GM12875 (cell line): ENCODE measurements at regions not wholly inside any gene's neighbourhood (a gene's known extent, or its start where the extent isn't known, plus 50 kb on each side); places are given as distances from the start of the nearest gene placed in this dataset.

Source experiments
- H3K4me3 ChIP-seq: one replicate; pipeline ENCODE4 v1.5.1; 2011; ENCODE audit warnings: low read depth, low read length, control low read depth
- CTCF ChIP-seq: IDR thresholded peaks from 2 replicates; pipeline ENCODE4 v1.5.1; 2011; ENCODE audit warnings: low read depth, mild to moderate bottlenecking, control low read depth, inconsistent platforms, low read length, moderate library complexity, borderline replicate concordance; ENCODE audit not compliant: insufficient read depth

- no peak for TF ChIP-seq CTCF
- H3K4me3 ChIP-seq: no peak overlapping the region
Observed at GRCh38 chr2:189255711-189256110, 76.2 kb upstream of the COL5A2 start.

DNA sequence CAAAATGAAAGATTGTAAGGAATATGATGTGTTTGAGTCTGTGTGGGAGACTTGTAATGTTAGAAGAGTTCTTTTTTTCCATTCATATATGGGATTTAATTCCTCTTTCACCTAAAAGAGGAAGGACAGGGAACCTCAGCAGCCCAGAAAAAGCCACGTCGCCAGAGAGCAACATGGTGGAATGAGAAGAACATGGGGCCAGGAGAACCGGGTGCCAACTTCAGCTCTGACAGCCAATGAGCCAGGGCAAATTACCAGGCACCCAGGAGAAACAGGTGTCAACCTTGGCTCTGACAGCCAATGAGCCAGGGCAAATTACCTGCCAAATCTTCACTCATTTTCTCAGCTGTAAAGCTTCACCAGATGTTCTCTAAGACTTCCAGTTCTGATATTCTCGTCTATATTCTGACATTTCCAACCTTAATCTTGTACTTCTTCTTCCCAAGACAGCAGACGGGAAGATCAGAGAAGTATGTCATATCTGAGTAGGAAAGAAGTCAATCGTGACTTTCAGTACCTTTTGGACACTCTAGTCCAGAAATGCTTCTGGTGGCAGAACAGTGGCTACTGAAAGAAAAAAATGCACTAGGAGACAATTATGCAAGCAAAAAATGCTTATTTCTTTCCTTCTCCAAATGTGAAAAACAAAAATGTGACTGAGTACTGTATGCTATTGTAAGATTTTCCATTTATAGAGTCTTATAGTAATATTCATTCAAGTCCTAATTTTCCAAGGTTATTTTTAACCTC lies 79.2 kb upstream of the COL5A2 start:
- no peak for TF ChIP-seq CTCF
- H3K4me3 ChIP-seq: no peak overlapping the region

DNA sequence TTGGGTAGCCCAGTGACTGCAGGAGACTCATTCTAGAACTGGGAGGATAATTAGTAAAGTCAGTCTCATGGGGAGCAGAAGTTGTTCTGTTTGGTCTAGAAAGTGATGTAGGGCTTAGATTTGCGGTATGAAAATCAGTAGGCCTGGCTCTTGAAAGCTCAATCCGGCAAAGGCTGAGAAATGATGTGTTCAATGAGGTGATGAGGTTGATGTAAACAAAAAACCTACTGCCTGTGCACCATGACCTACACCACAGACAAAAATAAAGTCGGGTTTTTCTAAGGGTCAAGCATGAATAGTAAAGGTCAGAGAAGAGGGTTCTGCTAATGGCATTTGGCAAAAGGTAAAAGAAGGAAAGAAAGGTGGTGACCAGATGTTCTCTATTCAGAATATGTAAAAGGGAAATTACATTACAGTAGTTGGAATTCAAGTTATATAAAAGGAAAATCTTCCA lies 80.8 kb upstream of the COL5A2 start:
- no peak for TF ChIP-seq CTCF
- no peak overlapping the region for H3K4me3 ChIP-seq

DNA sequence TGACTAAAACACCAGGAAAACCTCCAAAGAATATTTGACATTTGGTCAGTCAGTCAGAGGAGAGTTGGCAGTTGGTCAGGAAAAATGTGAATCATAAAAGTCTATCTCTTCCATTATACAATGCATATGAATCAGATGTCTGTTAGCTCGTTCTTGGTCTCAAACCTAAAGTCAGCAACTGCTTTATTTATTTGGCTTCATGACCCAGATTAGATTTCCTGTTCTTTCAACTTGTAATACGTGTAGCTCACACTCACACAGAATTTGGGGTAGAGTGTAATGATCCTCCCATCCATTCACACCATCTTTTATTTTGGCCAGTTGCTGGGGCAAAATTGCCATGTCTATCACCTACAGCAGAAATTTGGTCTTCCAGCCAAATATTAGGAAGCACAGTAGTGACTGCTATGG lies 81.9 kb upstream of the COL5A2 start:
- no peak overlapping the region for H3K4me3 ChIP-seq
- no peak for TF ChIP-seq CTCF

GRCh38 chr2:189261916-189262315 lies 82.4 kb upstream of the COL5A2 start:
- TF ChIP-seq CTCF: no peak
- no peak overlapping the region for H3K4me3 ChIP-seq

DNA sequence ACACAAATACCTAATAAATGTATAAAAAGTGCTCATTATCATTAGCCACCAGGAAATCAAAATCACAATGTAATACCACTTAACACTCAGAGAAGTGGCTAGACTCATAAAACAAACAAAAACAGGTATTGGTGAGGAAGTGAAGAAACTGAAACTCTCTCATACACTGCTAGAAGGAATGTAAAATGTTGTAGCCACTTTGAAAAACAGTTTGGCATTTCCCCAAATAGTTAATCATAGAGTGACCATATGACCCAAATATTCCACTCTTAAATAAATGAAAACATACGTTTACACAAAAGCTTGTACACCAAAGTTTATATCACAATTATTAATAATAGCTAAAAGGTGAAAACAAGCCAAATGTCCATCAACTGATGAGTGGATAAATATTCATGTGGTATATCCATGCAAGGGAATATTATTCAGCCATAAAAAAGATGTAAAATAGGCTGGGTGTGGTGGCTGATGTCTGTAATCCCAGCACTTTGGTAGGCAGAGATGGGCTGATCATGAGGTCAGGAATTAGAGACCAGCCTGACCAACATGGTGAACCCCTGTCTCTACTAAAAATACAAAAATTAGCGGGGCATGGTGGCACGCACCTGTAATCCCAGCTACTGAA lies 86.2 kb upstream of the COL5A2 start:
- no peak overlapping the region for H3K4me3 ChIP-seq
- TF ChIP-seq CTCF: no peak

- H3K4me3 ChIP-seq: no peak overlapping the region
- no peak for TF ChIP-seq CTCF
Observed at GRCh38 chr2:189267491-189267890, 87.9 kb upstream of the COL5A2 start.
